GM12892 (cell line): ENCODE measurements at regions not wholly inside any gene's neighbourhood (a gene's known extent, or its start where the extent isn't known, plus 50 kb on each side); places are given as distances from the start of the nearest gene placed in this dataset.

ENCODE experiments used
- POLR2A ChIP-seq: IDR thresholded peaks from 2 replicates; pipeline ENCODE4 v1.6.1; 2011; ENCODE audit warnings: low read depth, low read length, control low read depth
- POLR2AphosphoS5 ChIP-seq: IDR thresholded peaks from 2 replicates; pipeline ENCODE4 v1.6.1; 2011; ENCODE audit warnings: low read depth, low read length, control low read depth
- TAF1 ChIP-seq: IDR thresholded peaks from 2 replicates; pipeline ENCODE4 v1.6.1; 2011; ENCODE audit warnings: low read depth, mild to moderate bottlenecking, control low read depth, low read length, borderline replicate concordance

DNA sequence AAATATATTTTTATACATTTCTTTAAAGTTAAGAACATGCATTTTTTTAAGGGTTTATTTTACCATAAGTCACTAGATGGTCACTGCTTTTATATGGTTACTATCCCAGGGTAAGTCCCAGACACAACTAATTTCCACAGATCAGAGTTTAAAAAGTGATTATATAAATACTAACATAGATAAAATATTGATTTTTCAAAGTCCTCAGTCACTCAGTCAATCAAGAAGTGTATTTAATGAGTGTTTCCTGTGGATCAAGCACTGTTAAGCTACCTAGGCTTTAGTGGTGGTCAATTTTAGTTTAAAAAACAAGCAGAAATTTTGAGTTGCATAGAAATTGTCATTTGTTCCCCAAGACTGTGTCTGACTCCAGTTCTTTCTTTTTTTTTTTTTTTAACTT is 399.5 kb upstream of the SYNCRIP start:
- TF ChIP-seq POLR2A = no peak
- TF ChIP-seq POLR2AphosphoS5 = no peak
- TF ChIP-seq TAF1 = no peak
